HEK293T (cell line): ENCODE measurements at regions not wholly inside any gene's neighbourhood (a gene's known extent, or its start where the extent isn't known, plus 50 kb on each side); places are given as distances from the start of the nearest gene placed in this dataset.

Experiments used
- ARNT ChIP-seq: fragments of 450-650 bp; IDR thresholded peaks from 2 replicates; pipeline ENCODE4 v1.6.1; 2017; ENCODE audit warnings: mild to moderate bottlenecking
- BHLHE40 ChIP-seq: fragments of 450-650 bp; IDR thresholded peaks from 2 replicates; pipeline ENCODE4 v1.6.1; 2016; ENCODE audit warnings: mild to moderate bottlenecking, moderate library complexity, borderline replicate concordance
- CTBP1 ChIP-seq: fragments of 450-650 bp; IDR thresholded peaks from 2 replicates; pipeline ENCODE4 v1.6.1; 2016; ENCODE audit warnings: borderline replicate concordance
- ELF4 ChIP-seq: fragments of 450-650 bp; IDR thresholded peaks from 2 replicates; pipeline ENCODE4 v1.6.1; 2017; ENCODE audit warnings: antibody characterized with exemption
- FOXA1 ChIP-seq: fragments of 450-650 bp; IDR thresholded peaks from 2 replicates; pipeline ENCODE4 v1.6.1; 2016; ENCODE audit warnings: mild to moderate bottlenecking
- FOXM1 ChIP-seq: fragments of 450-650 bp; IDR thresholded peaks from 2 replicates; pipeline ENCODE4 v1.6.1; 2017; ENCODE audit warnings: mild to moderate bottlenecking, borderline replicate concordance
- HDGF ChIP-seq: fragments of 450-650 bp; IDR thresholded peaks from 2 replicates; pipeline ENCODE4 v1.6.1; 2017; ENCODE audit warnings: antibody characterized with exemption, borderline replicate concordance
- LEF1 ChIP-seq: fragments of 450-650 bp; IDR thresholded peaks from 2 replicates; pipeline ENCODE4 v1.6.1; 2017; ENCODE audit warnings: mild to moderate bottlenecking, borderline replicate concordance
- NFRKB ChIP-seq: fragments of 450-650 bp; IDR thresholded peaks from 2 replicates; pipeline ENCODE4 v1.6.1; 2016; ENCODE audit warnings: mild to moderate bottlenecking, moderate library complexity
- PKNOX1 ChIP-seq: fragments of 450-650 bp; IDR thresholded peaks from 2 replicates; pipeline ENCODE4 v1.6.1; 2016
- SP1 ChIP-seq: fragments of 450-650 bp; IDR thresholded peaks from 2 replicates; pipeline ENCODE4 v1.6.1; 2017
- TARDBP ChIP-seq: fragments of 450-650 bp; IDR thresholded peaks from 2 replicates; pipeline ENCODE4 v1.6.1; 2016
- ZNF384 ChIP-seq: fragments of 450-650 bp; IDR thresholded peaks from 2 replicates; pipeline ENCODE4 v1.6.1; 2016

DNA sequence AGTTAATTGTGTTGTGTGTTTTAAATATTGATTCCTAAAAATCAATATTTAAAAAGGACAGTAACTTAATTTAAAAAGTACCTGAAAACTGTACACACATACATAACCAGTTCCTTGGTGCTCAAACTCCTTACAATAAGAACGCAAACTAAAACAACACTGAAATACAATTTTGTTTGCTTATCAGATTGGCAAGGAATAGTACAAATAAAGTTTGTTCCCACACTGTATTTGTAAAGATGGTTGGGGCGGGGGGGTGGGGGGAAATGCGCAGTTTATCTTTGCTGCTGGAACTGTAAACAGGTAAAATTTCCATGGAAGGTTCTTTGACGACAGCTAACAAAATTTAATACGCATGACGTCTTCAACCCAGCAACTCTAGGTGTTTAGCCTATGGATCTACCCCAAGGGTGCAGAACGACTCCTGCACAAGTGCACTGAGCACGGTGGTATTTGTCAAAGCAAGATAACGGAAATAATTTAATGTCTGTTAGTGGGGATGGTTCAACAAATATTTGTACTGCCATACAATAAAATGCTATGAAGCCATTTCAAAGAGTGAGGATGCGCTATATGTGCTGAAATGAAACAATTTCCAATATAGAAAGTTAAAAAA lies 96.5 kb downstream of the ING1 start:
- no peak for TF ChIP-seq SP1
- TF ChIP-seq FOXA1 = no peak
- no peak for TF ChIP-seq ELF4
- no peak for TF ChIP-seq NFRKB
- no peak for TF ChIP-seq TARDBP
- no peak for TF ChIP-seq ARNT
- TF ChIP-seq BHLHE40 = no peak
- TF ChIP-seq HDGF = no peak
- TF ChIP-seq CTBP1 = no peak
- TF ChIP-seq ZNF384 = no peak
- TF ChIP-seq PKNOX1 = no peak
- no peak for TF ChIP-seq LEF1
- TF ChIP-seq FOXM1 = no peak
